ENCODE measurements at regions not wholly inside any gene's neighbourhood (a gene's known extent, or its start where the extent isn't known, plus 50 kb on each side); places are given as distances from the start of the nearest gene placed in this dataset.

GRCh38 chr16:49952386-49952785, 72.6 kb upstream of the CNEP1R1 start:
- no peak for TF ChIP-seq CTCF (conservative IDR thresholded peaks at IDR 0.05 in 1 of 2, IDR thresholded peaks at IDR 0.05 in 1 of 2; ENCODE audit: extremely low read depth in 1 of 2, insufficient read depth in 1 of 2, low read depth in 1 of 2, low read length in 2 of 2)
- TF ChIP-seq EZH2 (IDR thresholded peaks at IDR 0.05; ENCODE audit: borderline replicate concordance, low read length) = no peak

All from mammary epithelial cell (primary cell).